Endothelial cell of umbilical vein (primary cell): ENCODE measurements at regions not wholly inside any gene's neighbourhood (a gene's known extent, or its start where the extent isn't known, plus 50 kb on each side); places are given as distances from the start of the nearest gene placed in this dataset.

Experiments
- BruUV-seq: library from RNA; stranded (reverse); fragments of 400-500 nt; replicated peaks from 2 replicates; lab custom pipeline; 2021; lab: Mats Ljungman, UMichigan
- CTCF ChIA-PET: fragments of 300-600, 350-600 bp; sonication (Branson Sonifier 250); formaldehyde crosslinking; loops from one replicate; lab custom pipeline; 2021; ENCODE audit warnings: antibody characterized with exemption, inconsistent platforms; lab: Charles Lee
- POLR2A ChIA-PET: fragments of 300-600, 350-600 bp; sonication (Branson Sonifier 250); formaldehyde crosslinking; loops from one replicate; lab custom pipeline; 2021; ENCODE audit warnings: antibody characterized with exemption, inconsistent platforms; lab: Charles Lee
- DNase-seq: peaks from one replicate; pipeline ENCODE4 v3.0.0-alpha.2; 2011; ENCODE audit warnings: low read depth, low spot score
- FAIRE-seq: peaks from 2 replicates; lab custom pipeline; 2011; peaks lifted over from hg19 to GRCh38; lab: Jason Lieb, UNC
- H2AFZ ChIP-seq: 2 replicates; pipeline ENCODE4 v1.6.0; 2012; ENCODE audit warnings: low read depth, low read length, control low read depth, inconsistent platforms
- H3K27ac ChIP-seq: 2 replicates; pipeline ENCODE4 v1.5.1; 2011; ENCODE audit warnings: low read depth, mild to moderate bottlenecking, control low read depth, low read length, moderate library complexity; ENCODE audit not compliant: insufficient read depth
- H3K27me3 ChIP-seq, 2 experiments: 2 replicates each; pipeline versions ENCODE4 v1.6.0 to v1.6.1; 2011; ENCODE audit warnings: low read length in 2 of 2, mixed read lengths in 1 of 2; ENCODE audit not compliant: control insufficient read depth in 2 of 2, insufficient read depth in 2 of 2
- H3K36me3 ChIP-seq, 2 experiments: 2 replicates in 1 of 2; 3 replicates in 1 of 2; pipeline ENCODE4 v1.5.1; 2011; ENCODE audit warnings: low read length in 2 of 2, mild to moderate bottlenecking in 1 of 2, moderate library complexity in 1 of 2; ENCODE audit not compliant: control insufficient read depth in 2 of 2, insufficient read depth in 2 of 2; ENCODE audit errors: extremely low read depth in 1 of 2
- H3K4me1 ChIP-seq: 3 replicates; pipeline ENCODE4 v1.5.1; 2011; ENCODE audit warnings: mild to moderate bottlenecking, low read length; ENCODE audit not compliant: control insufficient read depth, insufficient read depth; ENCODE audit errors: extremely low read depth
- H3K4me2 ChIP-seq: 2 replicates; pipeline ENCODE4 v1.6.1; 2011; ENCODE audit warnings: low read length, control low read depth, mixed read lengths; ENCODE audit not compliant: insufficient read depth
- H3K4me3 ChIP-seq, 3 experiments: fragments of 200-600 bp in 1 of 3; sonication (generic), shearing (Covaris generic) in 1 of 3; replicated peaks in 1 of 3; 2 replicates each; pipeline ENCODE4 v1.5.1; 2011 to 2016; ENCODE audit warnings: control low read depth in 3 of 3, low read length in 3 of 3, mild to moderate bottlenecking in 2 of 3, inconsistent platforms in 1 of 3, low read depth in 1 of 3, moderate library complexity in 1 of 3; ENCODE audit not compliant: insufficient read depth in 1 of 3
- H3K79me2 ChIP-seq: 2 replicates; pipeline ENCODE4 v1.6.0; 2012; ENCODE audit warnings: low read length, inconsistent platforms; ENCODE audit not compliant: control insufficient read depth, insufficient read depth
- H3K9ac ChIP-seq: replicated peaks from 2 replicates; pipeline ENCODE3; 2011; ENCODE audit warnings: low read length, control low read depth; ENCODE audit not compliant: insufficient read depth; ENCODE audit errors: extremely low read depth
- H3K9me1 ChIP-seq: replicated peaks from 3 replicates; pipeline ENCODE4 v1.6.0; 2011; ENCODE audit warnings: mild to moderate bottlenecking, low read length; ENCODE audit not compliant: control insufficient read depth, insufficient read depth; ENCODE audit errors: extremely low read depth
- H3K9me3 ChIP-seq: replicated peaks from 2 replicates; pipeline ENCODE4 v1.5.1; 2012; ENCODE audit warnings: low read length, inconsistent platforms; ENCODE audit not compliant: control insufficient read depth, insufficient read depth
- H4K20me1 ChIP-seq: replicated peaks from 2 replicates; pipeline ENCODE3; 2011; ENCODE audit warnings: mild to moderate bottlenecking, low read length; ENCODE audit not compliant: control insufficient read depth, insufficient read depth; ENCODE audit errors: extremely low read depth
- CTCF ChIP-seq, 2 donors: IDR thresholded peaks; 1 replicate in 1 of 2; 2 replicates in 1 of 2; pipeline ENCODE4 v1.5.1; 2011; ENCODE audit warnings: low read length in 2 of 2, mild to moderate bottlenecking in 2 of 2, moderate library complexity in 2 of 2, control low read depth in 1 of 2, inconsistent platforms in 1 of 2, low read depth in 1 of 2; ENCODE audit not compliant: insufficient read depth in 1 of 2; ENCODE audit errors: extremely low read depth in 1 of 2
- EZH2 ChIP-seq: IDR thresholded peaks from 2 replicates; pipeline ENCODE4 v1.6.1; 2012; ENCODE audit warnings: borderline replicate concordance, low read depth, mild to moderate bottlenecking, moderate library complexity, low read length, inconsistent platforms; ENCODE audit not compliant: severe bottlenecking
- FOS ChIP-seq: IDR thresholded peaks from 2 replicates; pipeline ENCODE4 v1.6.1; 2011; ENCODE audit warnings: mild to moderate bottlenecking, low read length, moderate library complexity, borderline replicate concordance; ENCODE audit not compliant: insufficient read depth
- GATA2 ChIP-seq: IDR thresholded peaks from 2 replicates; pipeline ENCODE4 v1.7.0; 2011; ENCODE audit warnings: low read depth, mild to moderate bottlenecking, moderate library complexity, mixed read lengths, low read length; ENCODE audit not compliant: insufficient read length, insufficient read depth
- POLR2A ChIP-seq: IDR thresholded peaks from 2 replicates; pipeline ENCODE4 v1.6.1; 2012; ENCODE audit warnings: low read depth, mild to moderate bottlenecking, control low read depth, low read length
- POLR2AphosphoS5 ChIP-seq: IDR thresholded peaks from 2 replicates; pipeline ENCODE4 v1.6.1; 2012; ENCODE audit warnings: low read depth, mild to moderate bottlenecking, control low read depth, low read length, moderate library complexity; ENCODE audit not compliant: insufficient read depth
- dilution Hi-C: fragments of 300-500 bp; cut with MboI; formaldehyde crosslinking; loops from one replicate; pipeline ENCODE4 v1.15.0; 2019; ENCODE audit warnings: low sequenced_read_pairs; ENCODE audit not compliant: extremely low pct_ligation_motif_present
- intact Hi-C: fragments of 100-400 bp; cut with micrococcal nuclease; formaldehyde crosslinking; loops from one replicate; pipeline ENCODE4 v1.10.0; 2022

- ChIA-PET CTCF (no interaction called here), POLR2A (no interaction called here)
- dilution Hi-C loops, result no loop called here
- no peaks in the 10 kb centered on the region for H4K20me1 ChIP-seq
- H3K36me3 ChIP-seq, result no peaks in the 10 kb centered on the region
- no peaks in the 10 kb centered on the region for H3K79me2 ChIP-seq
- H3K27ac ChIP-seq, result no peak overlapping the region
- H3K9ac ChIP-seq, result no peak overlapping the region
- no TSS peak for BruUV-seq
- H3K27me3 ChIP-seq, result no peaks in the 10 kb centered on the region
- no peak overlapping the region for H2AFZ ChIP-seq
- FAIRE-seq (no peak), DNase-seq (no peak)
- no peak overlapping the region for H3K4me3 ChIP-seq
- intact Hi-C loops, result no loop called here
- no peak overlapping the region for H3K4me2 ChIP-seq
- H3K9me1 ChIP-seq, result no peaks in the 10 kb centered on the region
- TF ChIP-seq EZH2, result no peak
- no peak for TF ChIP-seq GATA2
- H3K9me3 ChIP-seq, result no peaks in the 10 kb centered on the region
- H3K4me1 ChIP-seq, result no peaks in the 10 kb centered on the region
These were observed 1206.3 kb downstream of the OTOL1 start for GRCh38 chr3:162702768-162703385.

- Histone ChIP-seq H3K36me3 (no peaks in the 10 kb centered on the region), H4K20me1 (no peaks in the 10 kb centered on the region), H3K9ac (no peak overlapping the region), H3K4me1 (no peaks in the 10 kb centered on the region), H3K27me3 (no peaks in the 10 kb centered on the region), H2AFZ (no peak overlapping the region), H3K79me2 (no peaks in the 10 kb centered on the region), H3K9me1 (no peaks in the 10 kb centered on the region), H3K9me3 (no peaks in the 10 kb centered on the region), H3K27ac (no peak overlapping the region), H3K4me3 (no peak overlapping the region), H3K4me2 (no peak overlapping the region)
- ChIA-PET CTCF (no interaction called here), POLR2A (no interaction called here)
- dilution Hi-C loops, result no loop called here
- TF ChIP-seq CTCF (IDR thresholded peaks at IDR 0.05; ENCODE audit: extremely low read depth in 1 of 2, insufficient read depth in 1 of 2, low read depth in 1 of 2, low read length in 2 of 2) (no peak), POLR2AphosphoS5 (no peak), EZH2 (no peak), POLR2A (no peak), FOS (no peak), GATA2 (no peak)
- no peak for FAIRE-seq
- intact Hi-C loops, result no loop called here
- no peak for DNase-seq
- BruUV-seq, result no TSS peak
These were observed 1207.6 kb downstream of the OTOL1 start for GRCh38 chr3:162704238-162704637.
